ENCODE measurements at regions not wholly inside any gene's neighbourhood (a gene's known extent, or its start where the extent isn't known, plus 50 kb on each side); places are given as distances from the start of the nearest gene placed in this dataset.

DNA sequence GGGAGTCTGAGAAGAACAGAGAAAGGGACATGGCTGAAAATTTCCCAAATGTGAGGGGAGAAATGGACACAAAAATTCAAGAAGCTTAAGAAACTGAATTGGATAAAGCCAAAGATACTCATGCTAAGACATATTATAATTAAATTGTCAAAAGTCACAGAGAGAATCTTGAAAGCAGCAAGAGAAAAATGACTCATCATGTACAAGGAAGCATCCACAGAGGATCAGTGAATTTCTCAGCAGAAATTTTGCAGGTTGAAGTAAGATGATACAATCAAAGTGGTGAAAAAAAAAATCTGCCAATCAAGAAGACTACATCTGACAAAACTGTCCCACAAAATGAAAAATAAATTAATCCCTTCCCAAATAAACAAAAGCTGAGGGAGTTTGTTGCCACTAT is 56.8 kb downstream of the MPP7 start:
- Histone ChIP-seq H3K27ac (no peak overlapping the region), H3K27me3 (no peaks in the 10 kb centered on the region), H3K4me3 (no peak overlapping the region), H3K4me1 (peaks cover 0 to 20% (median 0%) of the 10 kb centered on the region in 12 donors), H3K9me3 (peaks cover 0 to 5% (median 0%) of the 10 kb centered on the region in 12 donors), H3K36me3 (no peaks in the 10 kb centered on the region)
- DNase-seq, result no peak
- intact Hi-C loops (cut with DNase I), result loop anchor here in 5 of 10 donors (10.0 kb wide), 4 partner anchors 501 to 801 kb away; partner anchors contain the start of gene MKX (in 2 of the 5)
- TF ChIP-seq, protein P1, sequence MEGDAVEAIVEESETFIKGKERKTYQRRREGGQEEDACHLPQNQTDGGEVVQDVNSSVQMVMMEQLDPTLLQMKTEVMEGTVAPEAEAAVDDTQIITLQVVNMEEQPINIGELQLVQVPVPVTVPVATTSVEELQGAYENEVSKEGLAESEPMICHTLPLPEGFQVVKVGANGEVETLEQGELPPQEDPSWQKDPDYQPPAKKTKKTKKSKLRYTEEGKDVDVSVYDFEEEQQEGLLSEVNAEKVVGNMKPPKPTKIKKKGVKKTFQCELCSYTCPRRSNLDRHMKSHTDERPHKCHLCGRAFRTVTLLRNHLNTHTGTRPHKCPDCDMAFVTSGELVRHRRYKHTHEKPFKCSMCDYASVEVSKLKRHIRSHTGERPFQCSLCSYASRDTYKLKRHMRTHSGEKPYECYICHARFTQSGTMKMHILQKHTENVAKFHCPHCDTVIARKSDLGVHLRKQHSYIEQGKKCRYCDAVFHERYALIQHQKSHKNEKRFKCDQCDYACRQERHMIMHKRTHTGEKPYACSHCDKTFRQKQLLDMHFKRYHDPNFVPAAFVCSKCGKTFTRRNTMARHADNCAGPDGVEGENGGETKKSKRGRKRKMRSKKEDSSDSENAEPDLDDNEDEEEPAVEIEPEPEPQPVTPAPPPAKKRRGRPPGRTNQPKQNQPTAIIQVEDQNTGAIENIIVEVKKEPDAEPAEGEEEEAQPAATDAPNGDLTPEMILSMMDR (IDR thresholded peaks at IDR 0.05), result no peak
- no peak for TF ChIP-seq POLR2A (IDR thresholded peaks at IDR 0.05)
- ATAC-seq, result no peak

DNA sequence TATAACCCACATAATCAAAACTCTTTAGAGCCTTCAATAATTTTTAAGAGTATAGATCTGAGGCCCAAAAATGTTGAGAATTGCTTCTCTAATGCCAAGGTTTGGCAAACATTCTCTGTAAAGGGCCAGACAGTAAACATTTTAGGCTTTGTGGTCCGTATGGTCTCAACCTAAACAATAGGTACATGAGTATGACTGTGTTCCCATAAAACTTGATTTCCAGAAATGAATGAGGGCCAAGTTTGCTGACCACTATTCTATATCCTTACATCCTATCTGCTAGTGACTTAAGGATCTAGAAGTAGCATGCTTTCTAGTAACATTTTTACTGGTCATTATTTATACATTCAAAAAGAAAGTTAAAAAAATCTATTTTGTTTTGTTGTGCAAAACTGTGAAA is 58.9 kb downstream of the MPP7 start:
- H3K9me3 ChIP-seq, result peaks cover 0 to 5% (median 0%) of the 10 kb centered on the region in 12 donors
- TF ChIP-seq, protein P1 (IDR thresholded peaks at IDR 0.05), result no peak
- H3K27ac ChIP-seq, result no peak overlapping the region
- no peak for ATAC-seq
- intact Hi-C loops (cut with DNase I), result loop anchor here in 9 of 10 donors (5.0 to 10.0 kb wide), 7 partner anchors 499 to 799 kb away; partner anchors contain the start of gene MKX (in 2 of the 9)
- peaks cover 0 to 20% (median 0%) of the 10 kb centered on the region in 12 donors for H3K4me1 ChIP-seq
- no peak overlapping the region for H3K4me3 ChIP-seq
- 73 to 82% (median 79%) methylated on average over 1 of the region's 1 CpG for WGBS, 4 donors
- H3K36me3 ChIP-seq, result no peaks in the 10 kb centered on the region
- no peaks in the 10 kb centered on the region for H3K27me3 ChIP-seq
- no peak for DNase-seq

DNA sequence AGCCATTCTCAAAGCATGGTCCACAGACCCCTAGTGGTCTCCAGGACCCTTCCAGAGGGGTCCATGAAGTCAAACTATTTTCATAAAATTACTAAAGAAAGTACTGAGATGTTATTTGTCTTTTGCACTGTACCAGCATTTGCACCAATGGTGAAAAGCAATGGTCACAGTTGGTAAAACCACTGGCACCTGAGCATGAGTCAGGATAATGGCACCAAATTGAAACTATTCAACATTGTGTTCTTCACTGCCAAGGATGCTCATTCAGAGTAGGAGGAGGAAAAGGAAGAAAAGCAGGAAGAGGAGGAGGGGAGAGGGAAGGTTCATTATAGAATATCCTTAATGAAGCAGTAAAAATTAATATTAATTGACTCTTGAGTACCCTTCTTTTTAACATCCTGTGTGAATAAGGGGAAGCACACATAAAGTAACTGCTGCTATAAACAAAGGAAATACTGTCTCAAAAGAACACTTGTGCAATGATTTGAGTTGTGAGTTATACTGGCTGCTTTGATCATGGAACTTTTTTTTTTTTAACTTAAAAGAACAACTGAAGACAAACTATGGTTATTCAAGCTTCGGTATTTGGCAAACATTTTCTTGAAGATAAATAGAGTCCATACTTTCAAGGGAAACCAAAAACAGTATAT is 60.2 kb downstream of the MPP7 start:
- DNase-seq (no peak), ATAC-seq (no peak)
- peaks cover 0 to 9% (median 0%) of the 10 kb centered on the region in 12 donors for H3K4me1 ChIP-seq
- H3K27ac ChIP-seq, result no peak overlapping the region
- no peaks in the 10 kb centered on the region for H3K27me3 ChIP-seq
- intact Hi-C loops (cut with DNase I), result loop anchor here in 9 of 10 donors (5.0 to 10.0 kb wide), 7 partner anchors 498 to 798 kb away; partner anchors contain the start of gene MKX (in 2 of the 9)
- peaks cover 0 to 2% (median 0%) of the 10 kb centered on the region in 9 donors for H3K36me3 ChIP-seq
- no peak for TF ChIP-seq POLR2A (IDR thresholded peaks at IDR 0.05)
- TF ChIP-seq, protein P1 (IDR thresholded peaks at IDR 0.05), result no peak
- peaks cover 0 to 5% (median 0%) of the 10 kb centered on the region in 12 donors for H3K9me3 ChIP-seq
- H3K4me3 ChIP-seq, result no peak overlapping the region
- WGBS, 4 donors, result 69 to 84% (median 79%) methylated on average over 1 of the region's 1 CpG

DNA sequence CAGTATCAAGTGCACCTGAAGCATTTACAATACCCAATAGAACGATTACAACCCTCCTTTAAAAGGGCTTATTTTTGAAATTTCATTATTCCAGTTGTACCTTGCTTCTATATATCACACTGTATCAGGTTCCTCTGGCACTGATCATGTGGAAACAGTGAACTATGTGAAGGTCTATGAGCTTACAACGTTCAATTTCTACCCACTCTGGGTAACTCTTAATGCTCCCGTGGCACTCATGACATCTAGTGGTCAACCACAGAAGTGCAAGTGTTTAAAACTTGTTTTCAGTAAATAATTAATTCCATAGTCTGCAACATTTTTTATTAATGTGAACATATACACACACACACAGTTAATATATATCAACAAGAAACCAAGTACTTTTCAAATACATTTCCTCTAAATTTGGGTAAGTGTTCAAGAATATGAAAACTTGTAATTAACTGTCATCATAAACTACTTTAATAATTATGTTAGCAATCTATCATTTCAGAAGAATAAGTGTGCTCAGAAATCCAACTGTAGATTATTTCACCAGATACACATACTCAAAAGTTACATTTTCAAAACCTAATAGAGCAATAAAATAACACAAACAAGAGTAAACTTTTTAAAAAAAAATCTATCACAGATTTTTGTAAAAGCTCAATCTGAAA is 61.0 kb downstream of the MPP7 start:
- Histone ChIP-seq H3K4me3 (no peak overlapping the region), H3K9me3 (peaks cover 0 to 5% (median 0%) of the 10 kb centered on the region in 12 donors), H3K27ac (no peak overlapping the region), H3K4me1 (peaks cover 0 to 9% (median 0%) of the 10 kb centered on the region in 12 donors), H3K27me3 (no peaks in the 10 kb centered on the region), H3K36me3 (peaks cover 0 to 4% (median 0%) of the 10 kb centered on the region in 9 donors)
- ATAC-seq (peak; percentile 51 to 76 (median 66)), DNase-seq (no peak)
- intact Hi-C loops (cut with DNase I), result loop anchor here (2.0 to 10.0 kb wide), 9 partner anchors 497 to 797 kb away; partner anchors contain the start of gene MKX (in 2 of the 10)
- WGBS, 4 donors, result 12 to 19% (median 14%) methylated on average over 3 of the region's 3 CpGs
- TF ChIP-seq, protein P1 (IDR thresholded peaks at IDR 0.05), result peak; percentile 86 to 95 (median 92)
- TF ChIP-seq POLR2A (IDR thresholded peaks at IDR 0.05), result no peak

Measured in heart left ventricle (tissue), 16 donors.